ENCODE measurements at regions not wholly inside any gene's neighbourhood (a gene's known extent, or its start where the extent isn't known, plus 50 kb on each side); places are given as distances from the start of the nearest gene placed in this dataset.

- WGBS, 2 donors = 84 to 88% methylated on average over 6 of the region's 6 CpGs
- TF ChIP-seq POLR2A (IDR thresholded peaks at IDR 0.05) (no peak), CTCF (IDR thresholded peaks at IDR 0.05) (no peak)
- intact Hi-C loops (cut with DNase I; ENCODE audit: low total_unique reads) = no loop called here
- no peak overlapping the region for H3K4me3 ChIP-seq (ENCODE audit: low read depth, poor library complexity, severe bottlenecking)
- no peak for DNase-seq (ENCODE audit: low spot score in 2 of 2)
These were observed 233.2 kb upstream of the PBX1 start for GRCh38 chr1:164325786-164326185.

DNA sequence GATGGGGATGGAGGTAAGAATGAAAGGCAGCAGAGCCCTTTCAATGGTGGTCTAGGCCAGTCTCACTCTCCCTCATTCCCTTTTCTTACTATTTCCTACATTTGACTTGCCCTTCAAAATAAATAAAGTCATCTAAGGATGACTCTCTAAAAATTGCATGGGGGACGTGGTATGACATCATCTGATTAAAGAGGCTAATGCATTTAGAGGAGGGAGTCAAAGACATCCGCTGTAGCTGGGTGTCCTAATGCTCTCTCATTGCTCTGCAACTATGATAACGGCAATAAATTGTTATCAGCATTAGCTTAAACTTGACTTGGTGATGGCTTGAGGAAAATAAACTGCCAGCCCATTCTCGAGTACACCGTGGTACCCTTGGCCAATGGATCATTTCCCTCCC, 225.6 kb upstream of the PBX1 start:
- DNase-seq (ENCODE audit: low spot score in 2 of 2) = no peak
- no peak for TF ChIP-seq POLR2A (IDR thresholded peaks at IDR 0.05)
- TF ChIP-seq CTCF (IDR thresholded peaks at IDR 0.05) = no peak
- WGBS, 2 donors = 93 to 96% methylated on average over 5 of the region's 5 CpGs
- H3K4me3 ChIP-seq (ENCODE audit: low read depth, poor library complexity, severe bottlenecking) = no peak overlapping the region
- intact Hi-C loops (cut with DNase I; ENCODE audit: low total_unique reads) = no loop called here

- H3K4me3 ChIP-seq (ENCODE audit: low read depth, poor library complexity, severe bottlenecking) = no peak overlapping the region
- TF ChIP-seq POLR2A (IDR thresholded peaks at IDR 0.05) (no peak), CTCF (IDR thresholded peaks at IDR 0.05) (no peak)
- WGBS, 2 donors = 52 to 54% methylated on average over 2 of the region's 2 CpGs
- no peak for DNase-seq (ENCODE audit: low spot score in 2 of 2)
- intact Hi-C loops (cut with DNase I; ENCODE audit: low total_unique reads) = no loop called here
These were observed 221.6 kb upstream of the PBX1 start for GRCh38 chr1:164337394-164337793.

- no peak for TF ChIP-seq CTCF (IDR thresholded peaks at IDR 0.05)
- TF ChIP-seq POLR2A (IDR thresholded peaks at IDR 0.05) = no peak
- WGBS, 2 donors = 87 to 91% methylated on average over 1 of the region's 1 CpG
- no peak for DNase-seq (ENCODE audit: low spot score in 2 of 2)
- H3K4me3 ChIP-seq (ENCODE audit: low read depth, poor library complexity, severe bottlenecking) = no peak overlapping the region
- intact Hi-C loops (cut with DNase I; ENCODE audit: low total_unique reads) = no loop called here
These were observed 221.1 kb upstream of the PBX1 start for GRCh38 chr1:164337885-164338284.

DNA sequence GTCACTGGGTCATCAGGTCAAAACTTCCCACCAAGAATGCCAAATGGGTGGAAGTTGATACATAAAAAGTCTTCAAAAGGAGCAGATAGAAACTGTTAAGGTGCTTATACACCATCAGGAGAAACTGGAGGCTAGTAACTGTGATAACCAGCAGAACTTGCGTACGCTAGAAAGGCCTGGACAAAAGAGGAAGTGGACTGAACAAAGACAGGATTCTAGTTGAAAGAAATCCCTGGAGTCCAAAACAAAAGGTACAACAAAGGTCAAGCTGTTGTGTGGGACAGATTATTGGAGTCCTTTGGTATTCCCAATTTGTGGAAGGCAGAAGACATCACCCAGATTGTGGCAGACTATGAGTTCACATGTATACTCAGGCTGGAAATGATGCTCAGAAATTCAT, 215.8 kb upstream of the PBX1 start:
- no peak for TF ChIP-seq CTCF (IDR thresholded peaks at IDR 0.05)
- TF ChIP-seq POLR2A (IDR thresholded peaks at IDR 0.05) = no peak
- no peak overlapping the region for H3K4me3 ChIP-seq (ENCODE audit: low read depth, poor library complexity, severe bottlenecking)
- DNase-seq (ENCODE audit: low spot score in 2 of 2) = no peak
- 44 to 74% methylated on average over 2 of the region's 2 CpGs for WGBS, 2 donors
- intact Hi-C loops (cut with DNase I; ENCODE audit: low total_unique reads) = no loop called here

- DNase-seq (ENCODE audit: low spot score in 2 of 2) = no peak
- intact Hi-C loops (cut with DNase I; ENCODE audit: low total_unique reads) = no loop called here
- 91 to 93% methylated on average over 2 of the region's 2 CpGs for WGBS, 2 donors
- TF ChIP-seq POLR2A (IDR thresholded peaks at IDR 0.05) = no peak
- no peak for TF ChIP-seq CTCF (IDR thresholded peaks at IDR 0.05)
- H3K4me3 ChIP-seq (ENCODE audit: low read depth, poor library complexity, severe bottlenecking) = no peak overlapping the region
These were observed 211.0 kb upstream of the PBX1 start for GRCh38 chr1:164347980-164348379.
